Stimulated activated CD8-positive, alpha-beta memory T cell treated with anti-CD3 and anti-CD28 coated beads, Interleukin-4, amount 100 ng/mL, for 24 hours (primary cell): ENCODE measurements at regions not wholly inside any gene's neighbourhood (a gene's known extent, or its start where the extent isn't known, plus 50 kb on each side); places are given as distances from the start of the nearest gene placed in this dataset.

Source experiments
- DNase-seq: peaks from one replicate; pipeline ENCODE4 v3.0.0-alpha.2; 2020; ENCODE audit warnings: low read depth

- DNase-seq = no peak
Measured at GRCh38 chr16:51035110-51035498, 116.0 kb downstream of the SALL1 start.

DNA sequence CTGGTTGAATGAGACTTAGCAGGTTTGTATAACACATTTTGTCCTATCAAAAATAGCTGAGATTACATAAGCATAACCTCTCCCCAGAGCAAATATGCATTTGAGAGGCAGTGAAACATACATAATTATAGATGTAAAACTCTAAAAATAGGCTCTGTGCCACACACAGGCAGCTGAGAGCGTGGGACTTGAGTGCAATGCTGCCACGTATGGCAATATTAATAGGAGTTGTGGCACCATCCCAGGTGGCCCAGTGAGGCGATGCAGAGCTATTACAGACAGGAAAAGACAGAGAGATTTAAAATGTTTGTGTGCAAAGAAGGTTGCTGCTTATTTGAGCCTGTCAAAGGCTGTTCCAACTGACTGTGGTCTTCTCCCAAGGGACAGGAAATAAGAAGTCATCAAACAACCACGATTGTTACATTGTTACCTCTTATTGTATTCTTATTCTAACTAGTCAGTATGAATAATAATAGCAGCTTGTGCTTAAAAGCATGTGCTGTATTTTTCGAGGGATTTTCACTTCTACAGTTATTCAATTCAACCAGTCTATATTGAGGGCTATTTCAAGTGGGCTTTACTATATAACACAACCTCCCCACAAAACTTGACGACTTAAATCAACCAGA, 116.5 kb downstream of the SALL1 start:
- DNase-seq = no peak

GRCh38 chr16:51031598-51031997, 119.5 kb downstream of the SALL1 start:
- DNase-seq = no peak

DNA sequence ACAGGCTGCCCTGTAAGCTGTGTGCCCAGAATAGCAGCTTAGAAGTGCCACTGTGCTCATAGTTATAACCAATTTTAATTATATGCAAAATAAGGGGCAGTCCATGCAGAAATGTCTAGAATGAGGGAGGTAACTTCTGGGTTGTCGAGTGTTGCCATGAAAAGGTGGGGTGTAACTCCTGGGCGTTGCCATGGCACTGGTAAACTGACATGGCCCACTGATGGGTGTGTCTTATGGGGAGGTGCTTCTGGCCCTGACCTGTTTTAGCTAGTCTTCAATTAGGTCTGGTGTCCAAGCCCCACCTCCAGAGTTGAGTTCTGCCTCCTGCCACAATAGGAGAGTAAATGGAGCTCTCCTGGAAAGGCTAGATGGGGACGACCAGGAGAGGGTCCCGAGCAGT, 120.6 kb downstream of the SALL1 start:
- no peak for DNase-seq

- no peak for DNase-seq
Measured at GRCh38 chr16:51025588-51026290, 125.3 kb downstream of the SALL1 start.

- DNase-seq = no peak
Measured at GRCh38 chr16:51024703-51025102, 126.4 kb downstream of the SALL1 start.

GRCh38 chr16:51022955-51023354, 128.1 kb downstream of the SALL1 start:
- no peak for DNase-seq

GRCh38 chr16:51019617-51020016, 131.5 kb downstream of the SALL1 start:
- DNase-seq = no peak

DNA sequence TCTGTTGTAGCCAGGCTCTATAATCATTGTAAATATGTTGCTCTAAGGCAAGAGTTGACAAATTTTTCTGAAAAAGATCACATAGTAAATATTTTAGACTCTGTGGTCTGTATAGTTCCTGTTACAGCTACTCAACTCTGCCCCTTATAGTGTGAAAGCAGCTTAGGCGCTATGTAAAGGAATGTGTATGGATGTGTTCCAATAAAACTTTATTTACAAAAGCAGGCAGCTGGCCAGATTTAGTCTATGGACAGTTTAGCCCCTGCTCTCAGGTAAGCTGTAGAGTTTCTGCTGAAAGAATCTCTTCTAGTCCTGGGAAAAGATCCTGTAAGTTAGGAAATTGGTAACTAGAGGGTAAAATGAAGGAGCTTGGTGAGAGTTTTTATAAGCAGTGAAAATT, 133.1 kb downstream of the SALL1 start:
- DNase-seq = no peak

DNA sequence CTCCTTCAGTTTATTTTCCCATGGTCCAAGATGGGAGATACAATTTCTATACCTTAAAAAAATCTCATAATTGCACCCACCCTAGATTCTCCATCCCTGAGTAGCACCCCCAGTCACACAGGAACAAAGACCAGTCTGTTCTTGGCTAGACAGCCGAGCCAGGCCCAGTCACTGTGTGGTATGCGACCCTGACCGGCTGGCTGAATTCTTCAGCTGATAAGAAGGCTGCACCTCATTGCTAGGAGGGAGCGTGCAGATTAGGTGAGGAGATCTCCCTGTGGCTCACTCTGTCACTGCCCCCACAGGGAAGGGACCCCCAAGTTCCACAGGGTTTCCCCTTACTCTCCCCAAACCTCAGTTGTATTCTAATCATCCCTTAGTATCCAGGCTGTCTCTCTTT, 138.7 kb downstream of the SALL1 start:
- no peak for DNase-seq

GRCh38 chr16:51010817-51011216, 140.3 kb downstream of the SALL1 start:
- DNase-seq = no peak

DNA sequence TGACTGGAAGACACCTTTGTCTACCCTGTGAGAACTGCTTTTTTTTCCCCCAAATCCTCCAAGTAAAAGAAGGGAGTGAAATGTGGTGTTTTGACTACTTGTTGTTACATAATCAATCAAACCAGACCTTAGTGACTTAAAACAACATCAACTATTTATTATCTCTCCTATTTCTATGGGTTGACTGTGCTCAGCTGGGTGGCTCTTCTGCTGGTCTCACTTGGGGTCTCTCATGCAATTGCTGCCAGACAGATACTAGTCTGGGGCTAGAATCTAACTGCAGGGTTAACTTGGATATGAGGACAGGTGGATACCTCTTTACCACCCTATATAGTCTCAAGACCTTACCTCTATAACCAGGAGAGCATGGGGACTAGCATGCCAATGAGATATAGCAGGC, 141.3 kb downstream of the SALL1 start:
- DNase-seq = no peak

DNA sequence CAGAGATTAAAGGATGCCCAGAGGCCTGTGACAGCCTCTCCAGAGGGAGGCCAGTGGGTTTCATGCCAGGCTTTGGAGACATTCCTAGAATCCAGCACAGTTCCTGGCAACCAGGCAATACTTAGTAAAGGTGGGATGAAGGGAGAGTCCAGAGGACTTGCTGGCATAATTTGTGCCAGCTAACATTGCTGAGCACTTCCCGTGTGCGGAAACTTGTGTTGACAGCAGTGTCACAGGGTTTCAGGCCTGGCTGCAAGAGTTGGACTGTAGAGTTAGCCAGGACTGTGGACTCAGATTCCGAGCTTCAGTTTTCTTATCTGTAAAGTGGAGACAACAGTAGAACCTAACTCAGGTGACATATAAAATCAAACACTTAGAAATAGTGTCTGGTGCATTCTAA, 141.7 kb downstream of the SALL1 start:
- DNase-seq = no peak

DNA sequence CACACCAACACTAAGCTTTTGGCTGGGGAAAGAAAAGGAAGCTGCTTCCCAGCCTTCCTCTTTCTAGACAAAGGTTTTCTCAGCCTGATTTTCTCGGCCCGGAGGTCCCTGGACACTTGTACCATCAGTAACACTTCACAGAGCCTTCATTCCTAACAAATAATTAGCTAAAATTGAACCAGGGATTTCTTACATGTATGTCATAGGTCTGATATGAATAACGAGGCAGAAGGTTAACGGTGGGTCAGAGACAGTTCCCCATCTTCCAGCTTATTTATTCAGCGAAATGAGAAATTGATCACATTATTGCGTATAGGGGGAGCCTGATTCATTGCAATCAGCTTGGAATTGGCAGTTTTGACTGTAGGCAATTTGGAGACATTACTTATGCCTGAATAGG, 142.5 kb downstream of the SALL1 start:
- no peak for DNase-seq

DNA sequence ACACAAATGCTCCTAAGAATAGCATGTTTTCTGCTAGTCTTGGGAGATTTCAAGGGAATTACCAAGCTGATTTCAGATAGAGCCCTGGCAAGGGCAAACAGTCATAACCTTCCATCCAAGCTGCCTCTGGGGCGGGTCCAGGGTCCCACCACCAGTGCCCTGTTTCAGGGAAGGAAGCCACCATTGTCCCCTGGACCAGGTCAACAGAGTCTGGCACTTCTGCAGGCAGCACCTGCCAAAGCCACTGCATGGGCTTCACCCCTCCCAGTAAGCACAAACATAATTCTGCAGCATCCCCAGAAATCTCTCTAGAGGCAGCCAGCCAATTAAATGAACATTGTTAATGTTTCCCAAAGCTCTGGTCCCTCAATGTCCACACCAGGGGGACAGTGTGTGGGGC, 143.0 kb downstream of the SALL1 start:
- no peak for DNase-seq

- DNase-seq = no peak
Measured at GRCh38 chr16:51003850-51004566, 147.1 kb downstream of the SALL1 start.

- DNase-seq = no peak
Measured at GRCh38 chr16:51002881-51003490, 148.1 kb downstream of the SALL1 start.

DNA sequence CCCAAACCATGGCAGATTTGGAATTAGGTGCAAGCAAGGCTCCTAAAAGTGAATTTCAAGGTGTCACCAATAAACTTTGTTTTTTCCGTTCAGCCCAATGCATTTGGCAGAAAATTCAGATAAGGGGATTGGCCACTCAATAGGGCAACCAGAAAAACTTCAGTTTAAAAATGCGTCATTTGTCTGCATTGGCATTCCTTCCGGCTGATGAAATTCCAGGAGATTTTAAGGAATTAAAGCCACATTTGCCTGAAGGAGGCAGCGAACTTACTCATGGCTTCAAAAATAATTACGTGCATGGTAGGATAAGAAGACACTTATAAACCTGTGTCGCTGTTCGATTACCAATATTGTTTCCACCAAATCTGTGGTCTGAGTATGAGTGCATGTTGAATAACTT, 151.9 kb downstream of the SALL1 start:
- DNase-seq = no peak

DNA sequence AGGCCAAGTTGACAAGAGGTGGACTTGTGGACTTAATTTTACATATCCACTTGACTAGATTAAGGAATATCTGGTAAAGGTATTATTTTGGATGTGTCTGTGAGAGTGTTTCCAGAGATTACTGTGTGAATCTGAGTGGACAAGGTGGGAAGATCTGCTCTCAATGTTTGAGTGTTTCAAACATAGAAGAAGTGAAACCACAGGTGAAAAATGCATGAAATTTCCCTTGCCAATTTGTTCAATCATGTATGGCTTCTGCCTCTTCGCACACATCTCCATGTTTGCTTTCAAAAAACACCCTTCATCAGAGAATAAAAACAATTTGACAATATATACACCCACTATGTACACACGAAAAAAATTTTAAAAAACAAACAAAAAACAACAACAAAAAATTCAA, 152.7 kb downstream of the SALL1 start:
- no peak for DNase-seq

DNA sequence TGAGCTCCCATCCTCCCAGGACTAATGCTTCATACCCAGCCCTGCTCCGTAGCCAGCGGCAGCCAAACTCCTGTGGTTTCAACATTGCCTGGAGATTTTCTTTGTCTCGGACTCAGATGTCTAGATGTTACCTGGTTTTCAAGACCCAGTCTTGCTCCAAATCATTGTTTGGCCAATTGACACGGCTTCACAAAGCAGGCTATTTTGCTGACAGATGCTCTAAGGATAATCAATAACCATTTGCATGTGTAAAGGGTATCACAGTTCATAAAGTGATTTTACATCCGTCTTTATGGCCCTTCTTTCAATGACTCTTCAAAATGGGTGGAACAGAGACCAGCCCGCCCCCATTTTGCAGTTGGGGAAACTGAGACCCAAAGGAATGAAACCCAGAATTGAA, 153.4 kb downstream of the SALL1 start:
- DNase-seq = no peak

GRCh38 chr16:50996830-50997186, 154.3 kb downstream of the SALL1 start:
- no peak for DNase-seq

GRCh38 chr16:50996166-50996829, 154.8 kb downstream of the SALL1 start:
- no peak for DNase-seq

DNA sequence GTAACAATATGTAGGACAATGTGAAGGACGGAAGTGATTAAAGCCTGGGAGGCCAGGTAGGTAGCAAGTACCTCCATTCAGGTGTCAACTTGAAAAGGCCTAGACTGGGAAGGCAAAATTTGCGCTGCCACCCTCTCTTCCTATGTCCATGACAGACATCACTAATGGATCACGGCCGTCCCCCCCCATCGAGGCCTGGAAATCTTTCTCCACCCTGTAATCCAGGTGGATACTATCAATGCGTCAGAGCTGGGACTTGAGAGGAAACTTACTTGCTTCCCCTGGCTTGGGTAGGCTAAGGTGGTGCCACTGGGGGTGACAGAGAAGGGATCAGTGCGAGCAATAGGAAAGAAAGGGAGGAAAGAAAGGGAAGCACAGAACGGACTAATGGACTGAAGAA, 156.1 kb downstream of the SALL1 start:
- no peak for DNase-seq
